ENCODE measurements at regions not wholly inside any gene's neighbourhood (a gene's known extent, or its start where the extent isn't known, plus 50 kb on each side); places are given as distances from the start of the nearest gene placed in this dataset.

DNA sequence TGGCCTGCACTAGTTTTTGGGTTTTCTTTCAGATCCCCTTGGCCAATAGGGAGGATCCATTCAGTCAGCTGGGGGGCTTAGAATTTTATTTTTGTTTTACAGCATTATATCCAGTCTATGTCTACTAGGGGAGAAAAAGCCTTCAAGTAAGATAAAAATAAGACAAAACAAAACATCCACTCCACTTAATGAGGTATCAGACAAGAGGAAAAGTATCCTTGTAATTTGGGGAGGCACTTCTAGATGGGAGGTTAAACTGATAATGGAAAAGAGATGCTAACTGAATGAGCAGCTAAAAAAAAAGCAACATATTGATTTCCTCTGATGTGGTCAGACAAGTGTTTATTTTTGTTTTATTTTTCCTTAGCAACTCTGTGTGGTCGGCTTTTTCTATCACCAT, 278.0 kb upstream of the ANO3 start:
- no peak for DNase-seq

DNA sequence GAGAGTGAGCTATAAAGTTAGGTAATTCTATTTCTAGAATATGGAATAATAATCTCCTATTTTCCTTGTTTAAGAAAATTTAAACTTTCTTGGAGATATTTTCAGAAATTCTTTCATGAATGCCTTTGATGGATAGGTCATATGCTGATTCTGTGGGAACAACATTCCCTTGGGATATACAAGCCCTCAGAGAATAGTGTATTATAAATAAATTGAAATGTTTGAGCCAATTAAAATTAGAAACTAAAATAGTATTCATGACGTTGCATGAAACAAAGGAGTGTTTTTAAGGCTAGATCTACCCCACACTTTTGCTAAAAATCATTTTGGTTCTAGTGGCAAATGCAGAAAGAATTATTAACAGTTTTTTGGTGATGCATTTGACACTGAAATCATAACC, 269.3 kb upstream of the ANO3 start:
- DNase-seq, result peak; percentile 37

DNA sequence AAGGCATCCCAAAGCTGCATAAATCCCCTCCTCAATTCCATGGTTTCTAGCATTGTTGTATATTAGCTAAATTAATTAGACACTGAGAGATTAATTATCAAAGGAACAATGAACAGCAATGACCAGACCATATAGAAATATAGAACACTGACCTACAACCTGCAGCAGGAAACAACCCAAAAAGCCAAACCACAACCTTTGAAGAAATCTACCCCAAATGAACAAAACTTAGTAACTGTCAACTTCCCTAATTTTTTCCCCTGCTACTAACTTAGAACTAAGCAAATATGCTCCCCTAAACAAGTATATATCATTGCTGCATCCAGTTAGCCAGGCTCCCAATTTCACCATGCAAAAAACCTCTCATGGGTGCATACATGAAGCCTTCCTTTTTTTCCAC, 268.0 kb upstream of the ANO3 start:
- DNase-seq, result no peak

DNA sequence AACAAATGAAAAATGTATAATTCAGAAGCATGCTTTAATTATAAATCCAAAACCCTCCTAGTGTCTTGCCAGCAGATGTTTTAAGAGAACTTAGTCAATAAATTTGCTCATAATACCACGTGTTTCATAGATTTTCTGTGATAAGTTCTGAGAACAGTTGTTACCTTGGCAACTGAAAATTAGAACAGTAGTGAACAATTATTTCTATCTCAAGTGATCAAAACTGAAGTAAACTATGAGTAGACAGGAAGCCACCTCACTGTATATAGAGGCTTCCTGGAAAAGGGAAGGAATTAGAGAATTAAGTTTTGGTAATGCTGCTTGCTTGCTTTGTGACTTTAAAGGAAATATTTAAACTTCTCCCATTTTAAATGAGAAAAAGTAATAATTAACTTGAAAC, 266.0 kb upstream of the ANO3 start:
- DNase-seq, result no peak

DNA sequence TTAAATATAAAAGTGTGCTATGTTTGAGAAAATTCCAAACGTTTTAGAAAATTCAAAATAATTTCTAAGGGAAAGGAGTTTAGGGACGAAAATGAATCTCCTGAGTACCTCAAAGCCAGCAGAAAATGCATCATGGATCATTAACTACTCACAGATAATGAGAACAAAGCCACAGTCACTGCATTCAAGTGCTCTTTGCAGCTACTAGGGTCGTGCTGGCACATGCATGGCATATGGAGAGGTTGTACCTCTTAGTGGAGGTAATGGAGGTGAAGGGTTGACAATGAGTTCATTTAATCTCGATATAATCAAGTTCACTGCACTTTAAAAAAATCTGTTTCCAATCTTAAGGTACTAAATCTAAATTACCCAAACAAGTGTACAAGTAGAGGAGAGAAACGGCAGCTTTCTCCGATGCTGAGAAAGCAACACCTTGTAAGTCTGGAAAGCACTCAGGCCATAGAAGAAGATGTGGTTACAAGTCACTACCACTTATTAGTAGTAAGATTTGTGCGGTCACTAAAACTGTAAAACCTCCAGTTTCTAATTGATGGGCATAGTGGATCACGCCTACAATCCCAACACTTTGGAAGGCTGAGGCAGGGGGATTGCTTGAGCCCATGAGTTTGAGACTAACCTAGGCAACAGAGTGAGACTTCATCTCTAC, 261.1 kb upstream of the ANO3 start:
- no peak for DNase-seq

DNA sequence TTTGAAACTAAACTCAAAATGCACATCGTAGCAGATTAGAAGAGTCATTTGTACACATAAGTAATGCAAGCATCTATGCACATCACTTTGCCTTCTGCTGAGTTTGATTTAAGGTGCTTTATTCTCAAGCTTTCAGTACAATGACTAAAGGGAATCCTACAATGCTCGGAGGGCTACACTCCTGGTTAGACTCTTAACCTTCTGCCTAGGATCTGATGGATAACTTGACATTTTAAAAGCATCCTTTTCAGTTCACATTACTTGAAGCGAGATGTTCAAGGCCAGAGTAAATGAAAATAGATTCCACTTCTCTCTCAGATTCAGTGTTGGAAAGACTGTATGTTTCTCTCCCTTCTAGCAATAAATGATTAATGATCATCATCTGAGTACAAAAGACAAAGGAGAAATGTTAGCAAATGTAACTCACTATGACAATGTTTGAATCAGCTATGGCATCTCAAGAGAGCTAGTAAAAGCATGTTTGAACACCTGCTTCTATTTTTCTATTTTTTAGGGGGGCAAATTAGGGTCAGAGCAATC, 259.2 kb upstream of the ANO3 start:
- no peak for DNase-seq

DNA sequence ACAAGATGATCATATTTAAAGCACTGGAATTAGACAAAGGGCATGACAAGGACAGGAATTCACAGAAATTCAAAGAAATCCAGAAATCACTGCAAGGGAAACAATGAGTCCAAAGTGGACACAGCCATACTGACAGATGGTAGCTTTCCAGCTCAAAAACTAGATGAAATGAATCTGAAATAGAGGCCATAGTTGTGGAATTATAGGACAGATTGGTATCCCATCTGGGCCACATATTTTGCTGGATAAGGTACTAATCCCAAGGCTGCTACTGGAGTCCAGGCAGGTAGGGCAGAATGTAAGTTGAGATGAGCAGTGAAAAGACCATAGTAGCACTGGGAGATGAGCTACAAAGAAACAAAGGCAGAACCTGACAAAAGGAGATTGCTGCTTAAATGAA, 258.3 kb upstream of the ANO3 start:
- DNase-seq, result no peak

DNA sequence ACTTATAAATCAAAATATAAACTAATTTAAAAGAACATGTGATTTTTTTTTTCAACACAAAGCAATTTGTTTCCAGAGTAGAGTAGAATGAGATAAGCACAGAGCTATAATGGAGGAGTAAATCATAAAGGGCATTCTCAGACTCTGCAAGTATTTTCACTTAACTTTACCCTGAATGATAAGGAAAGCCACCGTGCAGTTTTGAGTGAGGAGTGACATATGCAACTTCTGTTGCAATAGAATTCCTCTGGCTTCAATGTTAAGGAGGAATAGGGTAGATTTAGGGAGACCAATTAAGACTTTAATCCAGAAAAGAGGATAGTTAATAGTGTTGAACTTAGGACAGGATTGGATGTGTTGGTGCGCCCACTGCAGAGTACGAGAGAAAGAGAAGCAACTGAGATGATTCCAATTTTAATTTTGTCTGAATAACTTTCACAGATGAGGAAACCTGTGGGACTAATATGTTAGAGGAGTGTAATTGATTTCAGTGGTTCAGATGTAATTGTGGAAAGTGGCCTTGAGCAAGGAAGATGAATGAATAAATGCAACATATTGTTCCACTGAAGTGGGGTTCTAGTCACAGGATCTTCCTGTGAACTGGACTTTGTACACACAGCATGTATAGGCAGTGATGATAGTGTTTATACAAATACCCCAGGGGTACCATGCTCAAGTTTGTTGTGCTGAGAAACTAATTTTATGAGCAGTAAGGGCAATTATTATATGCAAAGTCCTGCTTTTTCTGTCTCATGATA, 255.5 kb upstream of the ANO3 start:
- no peak for DNase-seq

DNA sequence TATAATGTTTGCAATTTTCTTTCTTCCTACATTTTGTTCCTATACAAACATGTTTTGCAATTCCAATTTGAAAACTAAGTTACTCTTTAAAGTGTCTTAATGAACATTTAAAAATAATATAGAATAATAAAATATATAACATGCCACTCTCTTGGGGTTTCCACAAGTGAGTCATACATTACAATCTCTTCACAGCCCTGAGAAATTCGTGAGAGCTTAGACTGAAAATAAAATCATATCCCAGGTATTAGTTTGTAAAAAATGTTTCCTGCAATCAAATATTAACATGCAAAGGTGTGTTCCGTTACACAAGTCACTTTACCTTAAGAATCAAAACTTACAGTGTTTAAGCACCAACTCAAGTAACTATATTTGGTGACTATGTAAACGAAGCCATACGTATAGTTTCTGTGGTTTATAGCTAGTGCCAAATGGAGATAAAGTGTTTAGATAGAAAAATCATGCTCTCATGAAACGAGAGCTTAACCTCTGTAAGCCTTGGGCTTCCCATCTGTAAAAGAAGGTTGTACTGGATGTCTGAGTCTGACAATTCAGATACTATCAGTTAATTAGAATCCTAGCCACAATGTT, 253.6 kb upstream of the ANO3 start:
- DNase-seq, result peak; percentile 12

DNA sequence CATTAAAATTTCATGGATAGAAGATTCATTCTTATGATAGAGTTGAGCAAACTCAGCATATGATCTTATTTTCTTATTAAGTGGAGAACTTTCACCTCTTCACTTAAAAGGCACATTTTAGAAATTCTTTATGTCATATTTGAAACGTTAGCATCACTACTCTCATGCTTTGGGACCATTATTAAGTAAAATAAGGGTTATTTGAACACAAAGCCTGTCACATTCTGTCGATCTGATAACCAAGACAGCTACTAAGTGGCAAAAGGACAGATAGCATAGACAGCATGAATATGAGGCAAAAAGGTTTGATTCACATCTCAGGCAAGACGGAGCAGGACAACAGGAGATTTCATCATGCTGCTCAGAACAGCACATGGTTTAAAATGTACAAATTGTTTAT, 247.6 kb upstream of the ANO3 start:
- no peak for DNase-seq

DNA sequence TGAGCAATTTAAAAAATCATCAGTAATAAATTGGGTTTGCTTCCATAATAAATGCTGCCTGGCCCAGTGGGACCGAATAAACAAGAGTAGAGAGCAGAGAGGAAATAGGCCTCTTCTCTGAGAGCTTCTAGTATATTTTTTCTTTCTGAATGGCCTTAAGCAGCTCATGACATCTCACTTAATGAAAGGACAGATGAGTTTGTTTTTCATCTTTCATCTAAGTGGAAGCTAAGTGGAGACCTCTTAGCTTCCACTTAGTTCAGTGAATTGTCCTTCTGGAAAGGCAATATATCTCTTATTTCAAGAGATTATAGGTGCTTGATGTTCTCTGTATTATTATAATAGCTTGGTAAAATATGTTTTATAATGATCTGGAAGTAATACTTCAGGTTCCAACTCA, 245.9 kb upstream of the ANO3 start:
- no peak for DNase-seq

DNA sequence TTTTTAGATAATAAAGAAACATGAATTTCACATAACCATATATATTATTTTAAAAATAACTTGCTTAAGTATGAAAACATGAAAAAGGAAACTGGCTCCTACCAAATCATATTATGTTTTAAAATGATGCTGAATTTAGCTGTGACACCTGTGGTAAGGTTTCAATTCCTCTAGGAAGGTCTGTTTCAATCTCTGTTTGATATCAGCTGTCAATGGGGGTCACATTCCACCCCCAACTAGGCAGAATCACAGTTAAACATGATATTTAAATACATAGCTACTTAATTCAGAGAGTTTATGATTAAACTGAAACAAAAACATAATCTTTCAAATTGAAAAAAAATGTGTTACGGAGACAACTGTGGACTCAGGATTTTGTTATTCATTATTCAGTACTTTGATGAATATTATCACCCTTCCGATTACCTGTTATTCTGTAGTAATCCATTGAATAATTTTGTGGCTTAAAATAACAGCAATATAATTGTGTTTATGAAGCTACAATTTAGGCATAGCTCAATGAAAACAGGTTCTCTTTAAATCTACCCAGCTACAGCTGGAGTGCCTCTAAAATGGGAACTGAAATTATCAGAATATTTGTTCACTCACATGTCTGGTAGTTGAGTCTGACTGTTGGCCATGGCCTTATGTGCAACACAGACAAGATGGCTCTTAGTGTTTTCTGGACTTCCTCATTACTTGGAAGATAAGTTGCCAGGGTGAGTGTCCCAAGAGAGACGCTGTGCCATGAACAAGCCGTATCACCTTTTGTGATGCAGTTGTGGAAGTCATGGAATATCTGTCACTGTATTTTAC, 244.6 kb upstream of the ANO3 start:
- DNase-seq, result no peak

DNA sequence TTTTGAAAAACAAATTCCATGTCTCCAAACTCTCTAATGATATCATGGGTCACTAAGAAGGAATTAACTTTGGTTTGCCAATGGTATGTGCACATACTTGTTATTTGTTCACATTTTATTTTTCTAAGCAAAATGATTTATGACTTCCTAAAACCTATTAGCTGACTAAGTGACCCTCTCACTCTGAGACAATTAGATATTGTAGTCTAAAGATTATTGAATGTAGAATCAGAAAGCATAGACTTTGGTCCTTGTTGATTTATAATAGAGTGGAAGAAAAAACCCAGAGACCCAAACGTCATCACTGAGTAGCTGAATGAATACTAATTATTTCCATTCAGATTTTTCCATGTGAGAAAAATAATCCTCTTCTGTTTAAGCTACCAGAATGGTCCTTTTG, 243.5 kb upstream of the ANO3 start:
- peak; percentile 73 for DNase-seq

DNA sequence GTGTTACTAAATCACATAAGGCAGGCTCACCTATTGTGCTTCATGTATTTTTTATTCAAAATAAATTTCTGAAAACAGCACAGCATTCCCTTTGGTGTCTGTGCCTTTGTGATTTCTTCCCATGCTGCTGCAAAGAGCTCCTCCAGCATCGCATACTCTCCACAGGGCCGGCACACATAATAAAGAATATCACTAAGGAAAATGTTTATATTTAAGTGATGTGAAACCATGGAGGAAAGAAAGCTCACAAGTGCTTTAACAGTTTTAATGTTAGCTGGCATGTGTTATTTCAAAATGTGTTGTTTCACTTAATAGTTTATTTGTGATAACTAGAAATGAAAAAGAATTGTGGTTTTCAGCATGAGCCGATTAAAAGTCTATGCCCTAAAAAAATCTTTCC, 241.3 kb upstream of the ANO3 start:
- no peak for DNase-seq

DNA sequence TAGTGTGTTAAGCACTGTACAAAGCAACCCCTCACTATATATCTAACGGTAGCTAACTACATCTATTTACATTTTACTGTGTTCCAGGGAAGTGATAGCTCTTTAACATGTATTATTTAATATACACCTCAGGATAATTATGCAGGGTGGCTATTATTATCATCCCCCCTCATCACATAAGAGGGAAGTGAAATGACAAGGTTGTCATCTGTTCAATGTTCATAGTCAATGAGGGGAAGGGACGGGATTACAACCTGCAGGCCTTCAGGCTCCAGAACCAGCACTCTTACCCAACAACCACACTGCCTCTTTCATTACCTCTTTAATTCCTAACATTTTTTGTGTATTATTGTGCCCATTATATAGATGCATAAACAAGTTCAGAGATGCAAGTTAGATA, 238.7 kb upstream of the ANO3 start:
- no peak for DNase-seq

DNA sequence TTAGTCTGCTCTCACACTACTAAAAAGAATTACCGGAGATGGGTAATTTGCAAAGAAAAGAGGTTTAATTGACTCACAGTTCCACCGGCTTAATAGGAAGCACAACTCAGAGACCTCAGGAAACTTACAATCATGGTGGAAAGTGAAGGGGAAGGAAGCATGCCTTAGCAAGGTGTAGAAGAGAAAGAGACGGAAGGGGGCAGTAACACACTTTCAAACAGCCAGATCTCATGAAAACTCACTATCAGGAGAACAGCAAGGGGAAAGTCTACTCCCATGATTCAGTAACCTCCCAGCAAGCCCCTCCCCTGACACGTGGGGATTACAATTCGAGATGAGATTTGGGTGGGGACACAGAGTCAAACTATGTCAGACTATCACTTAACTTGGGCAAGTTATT, 236.6 kb upstream of the ANO3 start:
- DNase-seq, result no peak

DNA sequence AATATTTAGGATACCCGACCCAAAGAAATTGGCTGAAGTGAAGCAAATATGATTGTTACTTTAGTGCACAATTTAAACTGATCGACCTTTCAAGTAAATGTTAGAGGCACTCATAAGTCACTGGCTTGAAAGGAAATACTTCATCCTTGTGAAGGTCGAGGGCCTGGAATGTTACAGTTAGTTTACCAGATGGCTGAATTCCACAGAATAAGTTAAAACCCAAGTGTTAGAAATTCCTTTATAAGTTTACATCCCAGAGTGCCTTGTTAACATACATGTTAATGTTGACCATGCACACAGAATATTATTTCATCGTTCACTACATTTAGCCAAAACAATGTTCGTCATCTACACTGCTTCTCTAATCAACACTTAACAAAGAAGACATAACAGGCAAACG, 235.5 kb upstream of the ANO3 start:
- peak; percentile 18 for DNase-seq

DNA sequence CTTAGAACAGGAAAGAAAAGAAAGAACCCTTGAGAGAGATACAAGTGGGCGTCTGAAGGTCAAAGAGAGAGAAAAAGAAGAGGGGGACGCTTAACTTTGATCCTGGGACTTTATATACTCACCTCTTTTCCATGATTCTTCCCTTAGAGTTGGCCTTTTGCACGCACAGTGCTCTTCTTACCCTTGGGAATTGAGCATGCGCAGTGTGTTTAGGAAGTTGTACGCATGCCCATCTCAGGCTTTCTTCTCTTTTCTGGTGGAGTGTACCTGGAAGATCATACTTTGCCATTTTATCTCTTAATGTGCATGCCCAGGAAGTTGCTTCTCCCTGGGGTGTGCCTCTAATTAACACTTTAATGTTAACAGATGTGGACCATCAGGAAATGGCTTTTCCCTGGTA, 229.6 kb upstream of the ANO3 start:
- no peak for DNase-seq

DNA sequence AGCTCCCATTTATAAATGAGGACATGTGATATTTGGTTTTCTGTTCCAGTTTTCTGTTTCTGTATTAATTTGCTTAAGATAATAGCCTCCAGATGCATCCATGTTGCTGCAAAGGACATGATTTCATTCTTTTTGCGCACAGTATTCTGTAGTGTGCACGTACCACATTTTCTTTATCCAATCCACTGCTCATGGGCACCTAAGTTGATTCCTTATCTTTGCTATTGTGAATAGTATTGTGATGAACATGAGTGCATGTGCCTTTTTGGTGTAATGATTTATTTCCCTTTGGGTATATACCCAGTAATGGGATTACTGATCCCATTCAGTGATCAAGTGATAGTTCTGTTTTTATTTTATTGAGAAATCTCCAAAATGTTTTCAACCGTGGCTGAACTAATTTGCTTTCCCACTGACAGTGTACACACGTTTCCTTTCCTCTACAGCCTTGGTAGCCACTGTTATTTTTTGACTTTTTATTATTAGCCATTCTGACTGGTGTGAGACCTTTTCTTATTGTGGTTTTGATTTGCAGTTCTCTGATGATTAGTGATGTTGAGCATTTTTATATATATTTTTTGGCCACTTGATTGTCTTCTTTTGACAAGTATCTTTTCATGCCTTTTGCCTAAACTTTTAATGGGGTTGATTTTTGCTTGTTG, 226.0 kb upstream of the ANO3 start:
- no peak for DNase-seq

DNA sequence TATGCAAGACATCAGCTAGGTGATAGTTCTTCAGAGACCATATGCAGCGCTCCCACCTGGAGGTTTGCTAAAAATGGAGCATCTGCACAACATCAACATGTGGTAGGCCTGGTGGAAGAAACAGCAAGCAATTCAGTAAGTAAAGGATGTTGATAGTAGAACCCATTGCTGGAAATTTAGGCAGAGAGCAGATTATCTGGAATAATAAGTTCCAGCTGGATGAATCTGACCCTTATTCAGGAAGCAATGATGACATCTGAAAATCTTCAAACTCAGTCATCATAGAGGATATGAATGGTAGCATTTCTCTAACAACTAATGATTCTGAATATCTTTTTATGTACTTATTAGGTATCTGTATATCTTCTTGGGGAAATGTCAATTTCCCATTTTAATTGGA, 225.2 kb upstream of the ANO3 start:
- DNase-seq, result peak; percentile 15

DNA sequence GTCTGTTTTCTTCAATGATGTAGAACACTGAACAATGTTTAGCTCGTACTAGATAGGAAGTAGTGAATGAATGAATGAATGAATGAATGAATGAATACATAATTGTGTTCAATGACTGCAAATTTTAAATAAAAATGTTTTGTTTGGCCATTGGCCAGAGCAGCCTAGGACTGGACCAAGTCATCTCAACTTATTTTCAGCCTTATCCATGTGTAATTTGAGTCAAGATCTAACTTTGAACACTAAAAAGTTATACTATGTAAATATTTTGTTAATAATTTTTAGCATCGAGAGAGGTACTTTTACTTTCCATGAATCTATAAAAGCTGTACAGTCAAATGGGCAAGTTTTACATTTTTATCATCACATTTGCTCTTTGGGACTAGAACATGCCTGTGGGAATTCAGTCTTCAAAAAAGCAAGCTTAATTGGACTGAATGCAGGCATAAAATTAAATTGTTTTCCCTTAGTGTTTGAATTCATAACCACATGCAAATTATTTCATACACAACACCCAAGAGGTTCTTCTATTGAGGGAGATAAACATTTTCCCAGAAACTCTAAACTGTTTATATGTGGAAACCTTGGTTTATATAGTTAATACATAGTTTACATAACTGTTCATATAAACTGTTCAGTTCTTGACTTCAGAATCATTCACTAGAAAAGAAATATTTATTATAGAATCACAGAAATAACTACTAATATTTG, 222.1 kb upstream of the ANO3 start:
- DNase-seq, result no peak

DNA sequence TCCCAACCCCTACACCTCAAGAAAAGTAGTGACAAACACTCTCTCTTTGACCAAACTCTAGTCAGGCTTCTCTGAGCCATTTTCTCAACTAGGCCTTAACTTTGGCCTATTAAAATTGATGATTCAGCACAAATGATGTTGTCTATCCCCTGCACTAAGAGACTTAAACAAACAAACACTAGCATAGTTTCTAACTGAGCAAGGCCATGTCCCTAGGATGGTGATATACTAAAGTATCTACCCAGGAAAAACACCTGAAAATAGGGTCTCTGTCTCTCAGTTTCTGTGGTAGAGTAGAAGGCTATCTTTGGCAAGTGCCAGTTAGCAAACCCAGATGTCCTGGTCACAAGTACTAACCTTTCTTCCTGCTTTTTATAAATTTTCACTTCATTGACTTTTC, 219.7 kb upstream of the ANO3 start:
- DNase-seq, result no peak

Data from fibroblast of skin of right biceps (primary cell).